GM12875 (cell line): ENCODE measurements at regions not wholly inside any gene's neighbourhood (a gene's known extent, or its start where the extent isn't known, plus 50 kb on each side); places are given as distances from the start of the nearest gene placed in this dataset.

ENCODE experiments used
- H3K4me3 ChIP-seq: one replicate; pipeline ENCODE4 v1.5.1; 2011; ENCODE audit warnings: low read depth, low read length, control low read depth
- TF ChIP-seq, protein P1 (sequence below): IDR thresholded peaks from 2 replicates; pipeline ENCODE4 v1.5.1; 2011; ENCODE audit warnings: low read depth, mild to moderate bottlenecking, control low read depth, inconsistent platforms, low read length, moderate library complexity, borderline replicate concordance; ENCODE audit not compliant: insufficient read depth

- TF ChIP-seq, protein P1, sequence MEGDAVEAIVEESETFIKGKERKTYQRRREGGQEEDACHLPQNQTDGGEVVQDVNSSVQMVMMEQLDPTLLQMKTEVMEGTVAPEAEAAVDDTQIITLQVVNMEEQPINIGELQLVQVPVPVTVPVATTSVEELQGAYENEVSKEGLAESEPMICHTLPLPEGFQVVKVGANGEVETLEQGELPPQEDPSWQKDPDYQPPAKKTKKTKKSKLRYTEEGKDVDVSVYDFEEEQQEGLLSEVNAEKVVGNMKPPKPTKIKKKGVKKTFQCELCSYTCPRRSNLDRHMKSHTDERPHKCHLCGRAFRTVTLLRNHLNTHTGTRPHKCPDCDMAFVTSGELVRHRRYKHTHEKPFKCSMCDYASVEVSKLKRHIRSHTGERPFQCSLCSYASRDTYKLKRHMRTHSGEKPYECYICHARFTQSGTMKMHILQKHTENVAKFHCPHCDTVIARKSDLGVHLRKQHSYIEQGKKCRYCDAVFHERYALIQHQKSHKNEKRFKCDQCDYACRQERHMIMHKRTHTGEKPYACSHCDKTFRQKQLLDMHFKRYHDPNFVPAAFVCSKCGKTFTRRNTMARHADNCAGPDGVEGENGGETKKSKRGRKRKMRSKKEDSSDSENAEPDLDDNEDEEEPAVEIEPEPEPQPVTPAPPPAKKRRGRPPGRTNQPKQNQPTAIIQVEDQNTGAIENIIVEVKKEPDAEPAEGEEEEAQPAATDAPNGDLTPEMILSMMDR: no peak
- H3K4me3 ChIP-seq: no peak overlapping the region
Measured at GRCh38 chr13:69389899-69390298, 717.7 kb upstream of the ATXN8OS start.

- TF ChIP-seq, protein P1: no peak
- H3K4me3 ChIP-seq: no peak overlapping the region
Measured at GRCh38 chr13:69373747-69374425, 733.7 kb upstream of the ATXN8OS start.

- no peak overlapping the region for H3K4me3 ChIP-seq
- TF ChIP-seq, protein P1: no peak
Measured at GRCh38 chr13:69363360-69363759, 744.3 kb upstream of the ATXN8OS start.

DNA sequence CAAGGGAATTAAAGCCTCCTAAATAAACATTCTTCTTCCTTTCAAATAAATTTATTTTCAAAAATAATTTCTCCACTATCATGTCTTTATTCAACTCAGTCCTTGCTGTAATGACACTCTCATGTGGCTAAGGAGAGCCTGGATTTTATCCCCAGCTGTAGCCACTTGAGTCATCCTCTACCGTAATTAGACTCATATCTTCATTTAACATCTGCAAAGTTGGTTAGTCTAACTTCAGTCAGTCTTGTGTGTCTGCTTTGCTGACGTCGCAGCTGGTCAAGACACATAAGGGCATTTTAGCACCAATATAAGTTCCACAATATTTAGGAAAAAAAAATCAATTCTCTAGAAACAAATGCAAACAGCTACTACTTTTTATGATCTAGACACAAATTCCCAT is 776.4 kb upstream of the ATXN8OS start:
- TF ChIP-seq, protein P1: no peak
- H3K4me3 ChIP-seq: no peak overlapping the region

DNA sequence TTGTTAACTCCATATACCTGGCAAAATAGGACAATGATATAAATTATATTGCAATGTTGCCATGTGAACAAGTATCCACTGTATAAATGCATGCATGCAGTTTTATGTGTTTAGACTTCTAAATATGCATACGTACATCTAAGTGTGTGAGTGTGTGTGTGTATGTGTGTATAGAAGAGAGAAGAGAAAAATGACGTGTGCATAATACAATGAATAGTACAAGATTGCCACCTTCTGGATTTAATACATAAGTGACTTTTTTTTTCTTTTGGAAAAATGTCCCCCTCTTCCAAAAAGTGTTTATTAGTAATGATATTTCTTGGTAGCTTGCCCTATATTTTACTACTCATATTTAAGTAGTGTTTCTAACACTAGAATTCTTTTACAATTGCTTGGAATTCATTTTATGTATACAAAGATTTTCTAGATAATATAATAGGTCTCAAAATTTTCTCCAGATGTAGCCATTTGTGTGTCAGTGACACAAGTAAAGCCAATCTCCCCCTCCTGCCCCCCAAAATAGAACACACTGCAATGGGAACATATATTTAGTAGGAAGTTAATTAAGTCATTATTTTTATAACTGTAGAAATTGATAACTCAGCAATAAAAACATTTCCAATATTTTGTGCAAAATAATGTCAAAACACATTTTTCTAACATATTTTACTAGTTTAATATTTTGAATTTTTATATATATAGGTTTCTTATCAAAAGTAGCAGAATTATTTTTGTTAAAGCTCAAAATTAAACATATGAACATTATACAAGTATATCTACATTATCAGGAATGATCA is 783.3 kb upstream of the ATXN8OS start:
- TF ChIP-seq, protein P1: no peak

GRCh38 chr13:69319656-69320055 is 788.0 kb upstream of the ATXN8OS start:
- TF ChIP-seq, protein P1: no peak
- H3K4me3 ChIP-seq: no peak overlapping the region

More for the DNA sequence above, 783.3 kb upstream of the ATXN8OS start:
- H3K4me3 ChIP-seq: no peak overlapping the region

DNA sequence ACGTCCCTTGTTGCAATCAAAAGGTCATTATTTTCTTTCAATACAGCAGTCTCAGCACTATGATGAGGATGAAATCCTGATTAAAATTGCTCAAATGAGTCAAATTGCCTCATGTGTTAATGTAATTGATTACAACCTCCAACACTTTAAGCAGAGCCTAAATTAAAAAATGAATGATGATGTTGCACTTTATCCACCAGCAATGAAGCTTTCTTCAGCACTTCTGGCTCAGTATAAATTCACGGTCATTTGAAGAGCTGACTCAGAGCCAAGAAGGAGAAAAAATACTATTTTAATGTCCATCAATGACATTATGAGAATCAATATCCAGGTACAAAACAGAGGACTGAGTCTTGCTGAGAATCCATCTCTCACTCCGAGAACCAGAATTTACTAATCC is 792.6 kb upstream of the ATXN8OS start:
- TF ChIP-seq, protein P1: no peak
- no peak overlapping the region for H3K4me3 ChIP-seq
